ENCODE measurements at regions not wholly inside any gene's neighbourhood (a gene's known extent, or its start where the extent isn't known, plus 50 kb on each side); places are given as distances from the start of the nearest gene placed in this dataset.
A peak's percentile ranks its signal among the peaks of the same experiment; 100 is the strongest.

DNA sequence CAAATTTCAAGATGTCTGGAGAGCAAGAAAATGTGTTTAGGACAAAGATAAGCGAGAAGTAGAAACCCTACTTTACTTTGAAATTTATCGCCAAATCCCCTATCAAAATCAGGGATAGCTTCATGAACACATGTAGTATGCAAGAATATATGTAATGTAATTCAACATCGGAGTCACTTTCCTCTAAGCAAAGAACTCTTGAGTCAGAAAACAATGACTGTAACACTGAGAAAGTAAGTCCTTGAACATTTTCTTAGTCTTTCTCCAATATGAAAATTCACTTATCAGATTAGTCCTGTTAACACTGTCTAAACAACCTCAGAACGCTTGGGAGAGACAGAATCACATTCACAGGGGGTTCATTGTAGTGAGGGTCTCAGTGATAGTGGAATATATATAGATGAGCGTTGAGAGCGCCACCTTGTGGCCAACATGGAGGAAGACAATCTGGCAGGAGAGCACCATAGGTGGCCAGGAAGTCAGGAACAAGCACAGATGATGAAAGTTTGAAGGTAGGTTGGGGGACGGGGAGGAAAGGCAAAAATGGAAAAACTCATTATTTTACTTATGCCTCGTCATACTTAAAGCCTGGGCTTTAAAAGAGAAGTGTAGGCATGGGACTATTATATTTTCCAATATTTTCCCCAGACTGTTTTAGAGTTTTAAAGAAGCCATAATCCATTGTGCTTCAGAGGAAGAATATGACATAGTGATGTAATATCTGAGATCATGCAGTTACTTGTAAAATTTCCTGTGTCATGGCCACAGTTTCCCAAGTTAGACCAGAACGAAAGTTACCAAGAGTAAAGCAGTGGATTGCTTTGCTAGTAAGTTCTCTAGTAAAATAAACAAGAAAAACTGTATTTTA lies 115.5 kb upstream of the GNAI1 start:
- TF ChIP-seq CTCF (conservative IDR thresholded peaks at IDR 0.05; ENCODE audit: low read length) (peak; percentile 98), EZH2phosphoT487 (IDR thresholded peaks at IDR 0.05; ENCODE audit: borderline replicate concordance) (no peak)
